Loucy (cell line): ENCODE measurements at regions not wholly inside any gene's neighbourhood (a gene's known extent, or its start where the extent isn't known, plus 50 kb on each side); places are given as distances from the start of the nearest gene placed in this dataset.

Source experiments
- CTCF ChIP-seq: fragments of 200-600 bp; sonication (generic); conservative IDR thresholded peaks from 2 replicates; pipeline ENCODE4 v1.5.1; 2014; ENCODE audit warnings: mild to moderate bottlenecking, antibody characterized with exemption, low read length
- EZH2phosphoT487 ChIP-seq: fragments of 200-600 bp; IDR thresholded peaks from 2 replicates; pipeline ENCODE4 v1.6.1; 2018; ENCODE audit warnings: antibody characterized with exemption, mild to moderate bottlenecking, moderate library complexity, borderline replicate concordance

DNA sequence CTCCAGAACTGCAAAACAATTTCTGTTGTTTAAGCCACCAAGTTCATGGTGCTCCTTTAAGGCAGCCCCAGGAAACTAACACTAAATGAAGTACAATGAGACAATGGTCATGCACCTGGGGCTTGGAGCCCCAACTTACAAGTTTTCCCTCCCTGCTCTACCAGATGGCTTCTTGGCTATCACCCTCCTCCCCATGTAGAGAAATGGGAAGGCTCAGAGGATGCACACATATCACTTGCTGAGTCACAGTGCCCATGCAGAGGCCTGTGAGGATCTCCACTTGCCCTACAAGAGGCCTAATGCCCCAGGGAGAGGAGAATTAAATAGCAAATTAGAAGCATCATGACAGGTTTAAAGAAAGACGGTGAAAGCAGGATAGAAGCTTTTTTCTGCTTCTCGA lies 270.9 kb downstream of the TTC32 start:
- no peak for TF ChIP-seq CTCF
- TF ChIP-seq EZH2phosphoT487: no peak
